ENCODE measurements at regions not wholly inside any gene's neighbourhood (a gene's known extent, or its start where the extent isn't known, plus 50 kb on each side); places are given as distances from the start of the nearest gene placed in this dataset.
"Not testable (repeated sequence)": the region's sequence is repeated elsewhere in the genome, so short reads cannot be mapped to it uniquely, and the experiment has no call there.

DNA sequence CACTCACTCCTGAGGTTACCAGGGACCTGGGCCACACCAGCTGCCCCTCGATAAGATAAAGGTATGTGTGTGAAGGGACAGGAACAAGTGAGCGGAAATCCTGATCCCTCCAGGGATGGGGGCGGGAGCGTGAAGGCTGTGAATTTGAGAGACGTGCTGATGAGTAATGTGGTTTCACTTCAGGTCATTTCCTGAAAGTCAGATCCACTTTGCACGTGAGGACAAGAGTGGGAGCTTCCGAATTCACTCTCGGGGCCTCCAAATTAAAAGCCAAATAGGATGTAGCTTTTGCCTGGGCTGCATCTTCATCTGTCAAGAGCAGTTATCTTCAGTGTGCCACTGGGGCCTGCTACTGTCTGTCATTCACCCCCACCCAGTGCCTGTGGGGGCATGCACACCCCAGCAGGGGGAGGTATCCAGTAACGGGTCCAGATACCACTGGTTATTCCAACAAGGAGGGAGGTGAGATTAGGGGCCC lies 87.4 kb upstream of the LHX1 start:
- peak overlapping the region; percentile 21 for H3K27ac ChIP-seq (ENCODE audit: low read depth, low read length)
- CTCF ChIA-PET = no interaction called here

DNA sequence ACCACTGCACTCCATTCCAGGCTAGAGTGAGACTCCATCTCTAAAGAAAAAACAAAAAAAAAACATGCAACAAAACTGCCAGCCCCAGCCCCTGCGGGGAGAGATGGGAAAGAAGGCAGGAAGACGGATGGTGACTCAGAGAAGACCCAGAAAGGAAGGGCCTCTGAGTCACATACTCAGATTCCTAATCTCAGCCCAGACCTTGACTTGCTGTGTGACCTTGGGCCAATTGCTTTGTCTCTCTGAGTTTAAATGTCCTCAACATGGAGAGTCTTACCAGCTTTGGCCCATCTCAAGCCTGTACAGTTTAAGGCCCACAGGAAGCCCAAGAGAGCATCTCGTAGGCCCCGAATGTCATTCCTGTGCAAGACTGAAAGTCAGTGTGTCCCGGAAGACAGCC lies 86.5 kb upstream of the LHX1 start:
- TF ChIP-seq, protein P1, sequence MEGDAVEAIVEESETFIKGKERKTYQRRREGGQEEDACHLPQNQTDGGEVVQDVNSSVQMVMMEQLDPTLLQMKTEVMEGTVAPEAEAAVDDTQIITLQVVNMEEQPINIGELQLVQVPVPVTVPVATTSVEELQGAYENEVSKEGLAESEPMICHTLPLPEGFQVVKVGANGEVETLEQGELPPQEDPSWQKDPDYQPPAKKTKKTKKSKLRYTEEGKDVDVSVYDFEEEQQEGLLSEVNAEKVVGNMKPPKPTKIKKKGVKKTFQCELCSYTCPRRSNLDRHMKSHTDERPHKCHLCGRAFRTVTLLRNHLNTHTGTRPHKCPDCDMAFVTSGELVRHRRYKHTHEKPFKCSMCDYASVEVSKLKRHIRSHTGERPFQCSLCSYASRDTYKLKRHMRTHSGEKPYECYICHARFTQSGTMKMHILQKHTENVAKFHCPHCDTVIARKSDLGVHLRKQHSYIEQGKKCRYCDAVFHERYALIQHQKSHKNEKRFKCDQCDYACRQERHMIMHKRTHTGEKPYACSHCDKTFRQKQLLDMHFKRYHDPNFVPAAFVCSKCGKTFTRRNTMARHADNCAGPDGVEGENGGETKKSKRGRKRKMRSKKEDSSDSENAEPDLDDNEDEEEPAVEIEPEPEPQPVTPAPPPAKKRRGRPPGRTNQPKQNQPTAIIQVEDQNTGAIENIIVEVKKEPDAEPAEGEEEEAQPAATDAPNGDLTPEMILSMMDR (IDR thresholded peaks at IDR 0.05; ENCODE audit: low read depth, low read length) = no peak
- Histone ChIP-seq H3K27me3 (ENCODE audit: control insufficient read depth, insufficient read depth, low read length) (no peaks in the 10 kb centered on the region), H3K4me3 (ENCODE audit: low read depth, low read length) (no peak overlapping the region), H3K27ac (ENCODE audit: low read depth, low read length) (no peak overlapping the region), H3K9me3 (ENCODE audit: control insufficient read depth, insufficient read depth, low read length) (no peaks in the 10 kb centered on the region)
- ChIA-PET POLR2A (no interaction called here), CTCF (no interaction called here)
- DNase-seq (ENCODE audit: low read depth, low spot score) = no peak

More for the DNA sequence above, 87.4 kb upstream of the LHX1 start:
- TF ChIP-seq, protein P1 (IDR thresholded peaks at IDR 0.05; ENCODE audit: low read depth, low read length) = peak; percentile 24; the same call in 1 of the 2 replicates
- POLR2A ChIA-PET = no interaction called here
- no peak for DNase-seq (ENCODE audit: low read depth, low spot score)
- H3K9me3 ChIP-seq (ENCODE audit: control insufficient read depth, insufficient read depth, low read length) = no peaks in the 10 kb centered on the region
- no peak overlapping the region for H3K4me3 ChIP-seq (ENCODE audit: low read depth, low read length)
- peaks cover 1% of the 10 kb centered on the region for H3K27me3 ChIP-seq (ENCODE audit: control insufficient read depth, insufficient read depth, low read length)

- Histone ChIP-seq H3K4me3 (ENCODE audit: low read depth, low read length) (no peak overlapping the region), H3K27me3 (ENCODE audit: control insufficient read depth, insufficient read depth, low read length) (no peaks in the 10 kb centered on the region), H3K9me3 (ENCODE audit: control insufficient read depth, insufficient read depth, low read length) (no peaks in the 10 kb centered on the region), H3K27ac (ENCODE audit: low read depth, low read length) (no peak overlapping the region)
- TF ChIP-seq, protein P1 (IDR thresholded peaks at IDR 0.05; ENCODE audit: low read depth, low read length) = no peak
- CTCF ChIA-PET = no interaction called here
- DNase-seq (ENCODE audit: low read depth, low spot score) = no peak
- POLR2A ChIA-PET = no interaction called here
Measured at GRCh38 chr17:36851250-36851649, 86.0 kb upstream of the LHX1 start.

DNA sequence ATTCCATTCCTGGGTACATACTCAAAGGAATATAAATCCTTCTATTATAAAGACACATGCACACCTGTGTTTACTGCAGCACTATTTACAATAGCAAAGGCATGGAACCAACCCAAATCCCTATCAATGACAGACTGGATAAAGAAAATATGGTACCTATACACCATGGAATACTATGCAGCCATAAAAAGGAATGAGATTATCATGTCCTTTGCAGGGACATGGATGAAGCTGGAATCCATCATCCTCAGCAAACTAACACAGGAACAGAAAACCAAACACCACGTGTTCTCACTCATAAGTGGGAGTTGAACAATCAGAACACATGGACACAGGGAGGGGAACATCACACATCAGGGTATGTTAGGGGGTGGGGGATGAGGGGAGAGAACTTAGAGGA lies 84.8 kb upstream of the LHX1 start:
- H3K9me3 ChIP-seq (ENCODE audit: control insufficient read depth, insufficient read depth, low read length); H3K27me3 ChIP-seq (ENCODE audit: control insufficient read depth, insufficient read depth, low read length); H3K4me3 ChIP-seq (ENCODE audit: low read depth, low read length); CTCF ChIA-PET; DNase-seq (ENCODE audit: low read depth, low spot score); H3K27ac ChIP-seq (ENCODE audit: low read depth, low read length); POLR2A ChIA-PET: not testable (repeated sequence)

GRCh38 chr17:36854982-36855381 lies 82.3 kb upstream of the LHX1 start:
- Histone ChIP-seq H3K27ac (ENCODE audit: low read depth, low read length) (no peak overlapping the region), H3K4me3 (ENCODE audit: low read depth, low read length) (no peak overlapping the region), H3K27me3 (ENCODE audit: control insufficient read depth, insufficient read depth, low read length) (peaks cover 3% of the 10 kb centered on the region), H3K9me3 (ENCODE audit: control insufficient read depth, insufficient read depth, low read length) (no peaks in the 10 kb centered on the region)
- CTCF ChIA-PET = no interaction called here
- POLR2A ChIA-PET = no interaction called here
- TF ChIP-seq, protein P1 (IDR thresholded peaks at IDR 0.05; ENCODE audit: low read depth, low read length) = no peak
- DNase-seq (ENCODE audit: low read depth, low spot score) = no peak

DNA sequence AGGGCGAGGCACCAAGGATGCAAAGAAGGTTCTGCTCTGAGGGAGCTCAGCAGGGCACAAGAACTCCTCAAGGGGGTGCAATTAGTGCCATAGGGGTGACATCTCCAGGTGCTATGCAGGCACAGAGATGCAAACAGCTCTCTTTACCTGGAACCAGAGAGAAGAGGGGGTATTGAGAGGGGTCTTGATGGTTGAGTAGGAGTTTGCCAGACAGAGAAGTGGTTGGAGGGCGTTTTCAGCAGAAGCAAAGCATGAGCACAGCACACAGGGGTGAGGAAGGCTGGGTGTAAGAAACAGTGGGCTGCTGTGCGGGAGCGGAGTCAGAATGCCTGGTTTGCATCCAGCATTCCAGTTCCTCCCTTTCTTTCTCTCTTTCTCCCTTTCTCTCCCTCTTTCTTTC lies 81.8 kb upstream of the LHX1 start:
- TF ChIP-seq, protein P1 (IDR thresholded peaks at IDR 0.05; ENCODE audit: low read depth, low read length) = no peak
- no peaks in the 10 kb centered on the region for H3K9me3 ChIP-seq (ENCODE audit: control insufficient read depth, insufficient read depth, low read length)
- no peak for DNase-seq (ENCODE audit: low read depth, low spot score)
- no peak overlapping the region for H3K27ac ChIP-seq (ENCODE audit: low read depth, low read length)
- CTCF ChIA-PET = no interaction called here
- no peak overlapping the region for H3K4me3 ChIP-seq (ENCODE audit: low read depth, low read length)
- H3K27me3 ChIP-seq (ENCODE audit: control insufficient read depth, insufficient read depth, low read length) = peaks cover 3% of the 10 kb centered on the region
- POLR2A ChIA-PET = no interaction called here

All from AG04450 (cell line).